GM23338 (cell line): ENCODE measurements at regions not wholly inside any gene's neighbourhood (a gene's known extent, or its start where the extent isn't known, plus 50 kb on each side); places are given as distances from the start of the nearest gene placed in this dataset.

ENCODE experiments used
- JUNB ChIP-seq: IDR thresholded peaks from one replicate; pipeline ENCODE4 v1.6.1; 2016; ENCODE audit warnings: antibody characterized with exemption; ENCODE audit not compliant: unreplicated experiment
- TF ChIP-seq, protein P1 (sequence below), 2 experiments: fragments of 200-600 bp in 1 of 2; sonication (generic) in 1 of 2; conservative IDR thresholded peaks; 2 replicates each; pipeline versions ENCODE4 v1.5.1 to v1.6.1; 2016 to 2017; ENCODE audit warnings: antibody characterized with exemption in 2 of 2, low read depth in 2 of 2, mild to moderate bottlenecking in 2 of 2, moderate library complexity in 1 of 2

DNA sequence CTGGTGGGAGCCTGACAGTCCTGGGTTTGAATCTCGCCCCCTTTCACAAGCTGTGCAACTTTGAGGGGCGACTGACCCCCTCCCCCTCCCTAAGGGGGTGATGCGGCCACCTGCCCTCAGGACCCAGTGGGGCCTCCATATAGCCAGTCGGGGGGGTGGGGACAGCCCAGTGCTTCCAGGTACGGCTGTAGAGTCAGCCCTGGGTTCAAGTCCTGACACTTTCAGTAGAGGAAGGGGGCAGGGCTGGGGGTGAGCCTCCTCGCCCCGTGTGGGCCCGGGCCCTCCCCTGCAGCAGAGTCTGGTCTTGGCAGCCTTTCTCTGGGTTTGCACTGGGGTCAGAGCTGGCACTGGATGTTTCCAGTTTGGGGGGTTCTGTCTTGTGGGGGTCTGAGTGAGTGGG, 216.3 kb downstream of the C9orf50 start:
- TF ChIP-seq, protein P1, sequence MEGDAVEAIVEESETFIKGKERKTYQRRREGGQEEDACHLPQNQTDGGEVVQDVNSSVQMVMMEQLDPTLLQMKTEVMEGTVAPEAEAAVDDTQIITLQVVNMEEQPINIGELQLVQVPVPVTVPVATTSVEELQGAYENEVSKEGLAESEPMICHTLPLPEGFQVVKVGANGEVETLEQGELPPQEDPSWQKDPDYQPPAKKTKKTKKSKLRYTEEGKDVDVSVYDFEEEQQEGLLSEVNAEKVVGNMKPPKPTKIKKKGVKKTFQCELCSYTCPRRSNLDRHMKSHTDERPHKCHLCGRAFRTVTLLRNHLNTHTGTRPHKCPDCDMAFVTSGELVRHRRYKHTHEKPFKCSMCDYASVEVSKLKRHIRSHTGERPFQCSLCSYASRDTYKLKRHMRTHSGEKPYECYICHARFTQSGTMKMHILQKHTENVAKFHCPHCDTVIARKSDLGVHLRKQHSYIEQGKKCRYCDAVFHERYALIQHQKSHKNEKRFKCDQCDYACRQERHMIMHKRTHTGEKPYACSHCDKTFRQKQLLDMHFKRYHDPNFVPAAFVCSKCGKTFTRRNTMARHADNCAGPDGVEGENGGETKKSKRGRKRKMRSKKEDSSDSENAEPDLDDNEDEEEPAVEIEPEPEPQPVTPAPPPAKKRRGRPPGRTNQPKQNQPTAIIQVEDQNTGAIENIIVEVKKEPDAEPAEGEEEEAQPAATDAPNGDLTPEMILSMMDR (conservative IDR thresholded peaks at IDR 0.05; ENCODE audit: low read depth in 2 of 2) = no peak
- TF ChIP-seq JUNB = no peak
